Body of pancreas (tissue), 4 donors: ENCODE measurements at regions not wholly inside any gene's neighbourhood (a gene's known extent, or its start where the extent isn't known, plus 50 kb on each side); places are given as distances from the start of the nearest gene placed in this dataset.

Experiments used
- POLR2A ChIP-seq, 3 donors: fragments of 450-650 bp; IDR thresholded peaks; one replicate each; pipeline ENCODE4 v1.6.1; 2016; ENCODE audit warnings: antibody characterized with exemption in 3 of 3, mild to moderate bottlenecking in 2 of 3
- TF ChIP-seq, protein P1 (sequence below), 7 experiments: fragments of 450-650 bp in 4 of 7; fragments of 200-600 bp in 3 of 7; sonication (generic) in 3 of 7; IDR thresholded peaks; one replicate each; pipeline ENCODE4 v1.5.1; 2016 to 2019; ENCODE audit warnings: antibody characterized with exemption in 7 of 7

DNA sequence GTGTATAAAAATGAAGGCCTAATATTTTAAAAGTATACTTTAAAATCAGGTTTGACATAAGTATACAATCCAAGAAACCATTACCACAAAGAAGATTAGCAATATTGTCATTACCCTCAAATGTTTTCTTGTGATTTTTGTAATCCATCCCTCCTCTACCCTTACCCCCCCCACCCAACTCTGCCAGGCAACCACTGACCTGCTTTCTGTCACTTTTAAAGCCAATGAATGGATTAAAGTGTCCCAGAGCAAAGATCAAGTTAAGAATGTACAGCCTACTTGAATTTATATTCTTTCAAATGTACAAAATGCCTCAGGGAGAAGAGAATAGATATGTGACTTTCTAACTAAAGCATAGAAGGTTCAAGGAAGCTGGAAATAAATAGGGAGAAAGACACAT is 1038.8 kb upstream of the GBE1 start:
- TF ChIP-seq, protein P1, sequence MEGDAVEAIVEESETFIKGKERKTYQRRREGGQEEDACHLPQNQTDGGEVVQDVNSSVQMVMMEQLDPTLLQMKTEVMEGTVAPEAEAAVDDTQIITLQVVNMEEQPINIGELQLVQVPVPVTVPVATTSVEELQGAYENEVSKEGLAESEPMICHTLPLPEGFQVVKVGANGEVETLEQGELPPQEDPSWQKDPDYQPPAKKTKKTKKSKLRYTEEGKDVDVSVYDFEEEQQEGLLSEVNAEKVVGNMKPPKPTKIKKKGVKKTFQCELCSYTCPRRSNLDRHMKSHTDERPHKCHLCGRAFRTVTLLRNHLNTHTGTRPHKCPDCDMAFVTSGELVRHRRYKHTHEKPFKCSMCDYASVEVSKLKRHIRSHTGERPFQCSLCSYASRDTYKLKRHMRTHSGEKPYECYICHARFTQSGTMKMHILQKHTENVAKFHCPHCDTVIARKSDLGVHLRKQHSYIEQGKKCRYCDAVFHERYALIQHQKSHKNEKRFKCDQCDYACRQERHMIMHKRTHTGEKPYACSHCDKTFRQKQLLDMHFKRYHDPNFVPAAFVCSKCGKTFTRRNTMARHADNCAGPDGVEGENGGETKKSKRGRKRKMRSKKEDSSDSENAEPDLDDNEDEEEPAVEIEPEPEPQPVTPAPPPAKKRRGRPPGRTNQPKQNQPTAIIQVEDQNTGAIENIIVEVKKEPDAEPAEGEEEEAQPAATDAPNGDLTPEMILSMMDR (IDR thresholded peaks at IDR 0.05), result no peak
- no peak for TF ChIP-seq POLR2A (IDR thresholded peaks at IDR 0.05)
